Stimulated activated naive CD8-positive, alpha-beta T cell treated with anti-CD3 and anti-CD28 coated beads, Interleukin-15, amount 100 ng/mL, for 72 hours (primary cell): ENCODE measurements at regions not wholly inside any gene's neighbourhood (a gene's known extent, or its start where the extent isn't known, plus 50 kb on each side); places are given as distances from the start of the nearest gene placed in this dataset.

Source experiments
- ATAC-seq: fragments of 150-1000 bp; cut with Tn5 transposase; 2 replicates; pipeline ENCODE4 v1.10.0; 2021; ENCODE audit warnings: mild to moderate bottlenecking, moderate library complexity
- DNase-seq, 2 donors: peaks; one replicate each; pipeline ENCODE4 v3.0.0; 2021 to 2022
- H3K27ac Mint-ChIP-seq, 2 donors: one replicate each; pipeline ENCODE4 v1.8.0; 2022; ENCODE audit warnings: mild to moderate bottlenecking in 2 of 2, mixed read lengths in 2 of 2, moderate library complexity in 2 of 2
- H3K27me3 Mint-ChIP-seq: one replicate; pipeline ENCODE4 v1.8.0; 2022; ENCODE audit warnings: mixed read lengths
- H3K4me1 Mint-ChIP-seq: one replicate; pipeline ENCODE4 v1.8.0; 2022; ENCODE audit warnings: mild to moderate bottlenecking, mixed read lengths
- H3K4me3 Mint-ChIP-seq, 2 donors: one replicate each; pipeline ENCODE4 v1.8.0; 2022; ENCODE audit warnings: mild to moderate bottlenecking in 2 of 2, mixed read lengths in 2 of 2, moderate library complexity in 1 of 2
- H3K9me3 Mint-ChIP-seq, 2 donors: one replicate each; pipeline ENCODE4 v1.8.0; 2022; ENCODE audit warnings: mixed read lengths in 2 of 2

GRCh38 chr4:128528793-128529553, 241.4 kb upstream of the PGRMC2 start:
- no peak overlapping the region for H3K4me3 Mint-ChIP-seq
- no peaks in the 10 kb centered on the region for H3K9me3 Mint-ChIP-seq
- no peak for ATAC-seq
- peaks cover 13% of the 10 kb centered on the region for H3K4me1 Mint-ChIP-seq
- H3K27ac Mint-ChIP-seq, result no peak overlapping the region
- no peak for DNase-seq
- peaks cover 16% of the 10 kb centered on the region for H3K27me3 Mint-ChIP-seq

- Mint-ChIP-seq H3K27me3 (peaks cover 8% of the 10 kb centered on the region), H3K4me3 (no peak overlapping the region), H3K27ac (no peak overlapping the region), H3K9me3 (no peaks in the 10 kb centered on the region), H3K4me1 (peaks cover 13% of the 10 kb centered on the region)
- ATAC-seq (no peak), DNase-seq (no peak)
Observed at GRCh38 chr4:128527946-128528576, 240.4 kb upstream of the PGRMC2 start.

DNA sequence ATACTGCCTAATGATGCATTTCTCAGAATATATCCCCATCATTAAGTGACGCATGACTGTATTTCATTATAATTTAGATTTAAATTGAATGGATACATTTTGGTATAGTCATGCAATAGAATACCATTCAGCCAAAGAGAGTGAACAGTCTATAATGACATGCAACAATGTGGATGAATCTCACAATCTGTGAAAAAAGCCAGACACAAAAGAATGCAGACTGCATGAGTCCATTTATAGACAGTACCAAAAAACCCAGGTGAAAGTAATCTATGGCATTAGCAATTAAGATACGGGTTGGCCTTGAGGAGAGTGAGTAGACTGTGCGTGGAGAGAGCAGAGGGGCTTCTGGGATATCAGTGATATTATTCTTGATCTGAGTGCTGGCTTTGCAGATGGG, 239.7 kb upstream of the PGRMC2 start:
- peaks cover 13% of the 10 kb centered on the region for H3K4me1 Mint-ChIP-seq
- no peak overlapping the region for H3K27ac Mint-ChIP-seq
- H3K27me3 Mint-ChIP-seq, result peaks cover 6% of the 10 kb centered on the region

GRCh38 chr4:128525992-128526630, 238.5 kb upstream of the PGRMC2 start:
- no peak overlapping the region for H3K27ac Mint-ChIP-seq
- H3K9me3 Mint-ChIP-seq, result no peaks in the 10 kb centered on the region
- no peak for ATAC-seq
- no peak for DNase-seq
- H3K27me3 Mint-ChIP-seq, result peaks cover 10% of the 10 kb centered on the region
- H3K4me1 Mint-ChIP-seq, result peaks cover 13% of the 10 kb centered on the region
- H3K4me3 Mint-ChIP-seq, result no peak overlapping the region

More for the DNA sequence above, 239.7 kb upstream of the PGRMC2 start:
- Mint-ChIP-seq H3K9me3 (no peaks in the 10 kb centered on the region), H3K4me3 (no peak overlapping the region)
- DNase-seq, result no peak
- no peak for ATAC-seq

GRCh38 chr4:128525387-128525786, 237.8 kb upstream of the PGRMC2 start:
- ATAC-seq (no peak), DNase-seq (no peak)
- Mint-ChIP-seq H3K4me3 (no peak overlapping the region), H3K4me1 (peaks cover 13% of the 10 kb centered on the region), H3K27ac (no peak overlapping the region), H3K27me3 (peaks cover 10% of the 10 kb centered on the region), H3K9me3 (no peaks in the 10 kb centered on the region)

DNA sequence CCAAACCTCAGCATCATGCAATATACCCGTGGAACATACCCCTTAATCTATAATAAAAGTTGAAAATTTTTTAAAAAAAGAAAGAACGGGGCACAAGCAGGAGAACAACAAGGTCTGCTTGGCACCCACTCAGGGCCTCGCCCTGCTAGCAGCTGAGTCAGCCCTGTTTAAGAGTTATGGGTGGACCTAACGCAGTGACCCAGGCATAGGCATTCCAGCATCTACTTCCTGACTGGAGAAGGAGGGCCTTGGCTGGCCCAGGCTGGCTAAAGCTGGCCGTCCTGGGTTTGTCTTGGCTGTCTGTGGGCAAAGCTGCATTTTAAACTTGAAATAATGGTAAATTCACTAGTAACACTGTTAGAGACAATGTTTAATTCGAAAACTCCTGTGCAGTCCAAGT, 236.7 kb upstream of the PGRMC2 start:
- Mint-ChIP-seq H3K4me3 (no peak overlapping the region), H3K27ac (no peak overlapping the region), H3K9me3 (no peaks in the 10 kb centered on the region), H3K27me3 (peaks cover 10% of the 10 kb centered on the region), H3K4me1 (peaks cover 13% of the 10 kb centered on the region)
- ATAC-seq, result no peak
- DNase-seq, result no peak

DNA sequence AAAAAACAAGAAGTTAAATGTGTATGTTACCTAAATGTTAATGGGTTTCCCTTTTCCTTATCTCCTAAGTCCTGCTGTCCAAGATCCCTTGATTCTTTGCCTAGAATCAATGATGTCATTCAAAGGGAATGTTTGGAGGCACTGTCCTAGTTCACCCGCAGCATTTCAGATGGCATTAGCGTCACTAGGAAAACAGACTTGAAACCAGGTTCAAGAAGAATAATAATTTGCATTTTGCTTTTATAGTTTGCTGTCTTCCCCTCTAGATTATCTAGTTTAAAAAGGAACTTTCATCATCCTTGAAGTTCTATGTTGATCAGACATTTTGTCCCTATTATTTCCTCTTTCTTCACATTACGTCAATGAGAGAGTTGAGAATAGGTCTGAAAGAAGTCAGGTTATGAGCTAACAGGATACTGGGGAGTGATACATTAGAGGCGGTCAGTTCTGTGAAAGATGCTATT, 234.1 kb upstream of the PGRMC2 start:
- Mint-ChIP-seq H3K27ac (no peak overlapping the region), H3K4me3 (no peak overlapping the region), H3K27me3 (peaks cover 10% of the 10 kb centered on the region), H3K9me3 (no peaks in the 10 kb centered on the region), H3K4me1 (peaks cover 32% of the 10 kb centered on the region)
- DNase-seq (no peak), ATAC-seq (no peak)

- Mint-ChIP-seq H3K9me3 (no peaks in the 10 kb centered on the region), H3K4me3 (no peak overlapping the region), H3K27me3 (peaks cover 10% of the 10 kb centered on the region), H3K27ac (no peak overlapping the region), H3K4me1 (peaks cover 35% of the 10 kb centered on the region)
- ATAC-seq (no peak), DNase-seq (no peak)
Observed at GRCh38 chr4:128521156-128521555, 233.5 kb upstream of the PGRMC2 start.

- Mint-ChIP-seq H3K4me3 (no peak overlapping the region), H3K27ac (no peak overlapping the region), H3K9me3 (peaks cover 4 to 7% of the 10 kb centered on the region in 2 donors), H3K4me1 (peaks cover 29% of the 10 kb centered on the region), H3K27me3 (peaks cover 10% of the 10 kb centered on the region)
- DNase-seq, result no peak
- ATAC-seq, result no peak
Observed at GRCh38 chr4:128519163-128519830, 231.7 kb upstream of the PGRMC2 start.

GRCh38 chr4:128517739-128518510, 230.3 kb upstream of the PGRMC2 start:
- H3K27me3 Mint-ChIP-seq, result peaks cover 10% of the 10 kb centered on the region
- DNase-seq (no peak), ATAC-seq (peak; percentile 73)
- H3K4me3 Mint-ChIP-seq, result peak overlapping the region in 1 of 2 donors; percentile 8
- H3K27ac Mint-ChIP-seq, result peak overlapping the region; percentile 36 to 57
- H3K9me3 Mint-ChIP-seq, result peaks cover 11 to 18% of the 10 kb centered on the region in 2 donors
- H3K4me1 Mint-ChIP-seq, result peaks cover 42% of the 10 kb centered on the region

- DNase-seq, result no peak
- Mint-ChIP-seq H3K27ac (peak overlapping the region; percentile 36 to 38), H3K4me1 (peaks cover 47% of the 10 kb centered on the region), H3K27me3 (peaks cover 3% of the 10 kb centered on the region), H3K9me3 (peaks cover 15 to 24% of the 10 kb centered on the region in 2 donors), H3K4me3 (peak overlapping the region in 1 of 2 donors; percentile 28)
- ATAC-seq, result no peak
Observed at GRCh38 chr4:128517096-128517738, 229.6 kb upstream of the PGRMC2 start.

- Mint-ChIP-seq H3K4me1 (peaks cover 47% of the 10 kb centered on the region), H3K9me3 (peaks cover 15 to 24% of the 10 kb centered on the region in 2 donors), H3K27me3 (no peaks in the 10 kb centered on the region), H3K27ac (peak overlapping the region in 1 of 2 donors; percentile 16), H3K4me3 (no peak overlapping the region)
- ATAC-seq, result no peak
- DNase-seq, result no peak
Observed at GRCh38 chr4:128516301-128516969, 228.8 kb upstream of the PGRMC2 start.

GRCh38 chr4:128513664-128514484, 226.3 kb upstream of the PGRMC2 start:
- peak overlapping the region; percentile 36 to 61 for H3K4me3 Mint-ChIP-seq
- DNase-seq (peak in 1 of 2 donors; percentile 16), ATAC-seq (peak; percentile 82)
- no peaks in the 10 kb centered on the region for H3K27me3 Mint-ChIP-seq
- H3K27ac Mint-ChIP-seq, result peak overlapping the region; percentile 98
- peaks cover 15 to 24% of the 10 kb centered on the region in 2 donors for H3K9me3 Mint-ChIP-seq
- H3K4me1 Mint-ChIP-seq, result peaks cover 46% of the 10 kb centered on the region
